Thyroid gland (tissue), 4 donors: ENCODE measurements at regions not wholly inside any gene's neighbourhood (a gene's known extent, or its start where the extent isn't known, plus 50 kb on each side); places are given as distances from the start of the nearest gene placed in this dataset.

ENCODE experiments used
- POLR2A ChIP-seq, 2 donors: fragments of 450-650 bp; IDR thresholded peaks; one replicate each; pipeline ENCODE4 v1.6.1; 2017; ENCODE audit warnings: antibody characterized with exemption in 2 of 2, mild to moderate bottlenecking in 2 of 2, moderate library complexity in 1 of 2
- TF ChIP-seq, protein P1 (sequence below), 6 experiments: fragments of 200-600 bp in 3 of 6; fragments of 450-650 bp in 3 of 6; sonication (generic) in 3 of 6; IDR thresholded peaks; one replicate each; pipeline ENCODE4 v1.5.1; 2016 to 2019; ENCODE audit warnings: antibody characterized with exemption in 6 of 6, mild to moderate bottlenecking in 2 of 6, inconsistent platforms in 1 of 6, moderate library complexity in 1 of 6

GRCh38 chr19:34017601-34018000, 154.7 kb upstream of the LSM14A start:
- TF ChIP-seq POLR2A (IDR thresholded peaks at IDR 0.05): no peak
- TF ChIP-seq, protein P1, sequence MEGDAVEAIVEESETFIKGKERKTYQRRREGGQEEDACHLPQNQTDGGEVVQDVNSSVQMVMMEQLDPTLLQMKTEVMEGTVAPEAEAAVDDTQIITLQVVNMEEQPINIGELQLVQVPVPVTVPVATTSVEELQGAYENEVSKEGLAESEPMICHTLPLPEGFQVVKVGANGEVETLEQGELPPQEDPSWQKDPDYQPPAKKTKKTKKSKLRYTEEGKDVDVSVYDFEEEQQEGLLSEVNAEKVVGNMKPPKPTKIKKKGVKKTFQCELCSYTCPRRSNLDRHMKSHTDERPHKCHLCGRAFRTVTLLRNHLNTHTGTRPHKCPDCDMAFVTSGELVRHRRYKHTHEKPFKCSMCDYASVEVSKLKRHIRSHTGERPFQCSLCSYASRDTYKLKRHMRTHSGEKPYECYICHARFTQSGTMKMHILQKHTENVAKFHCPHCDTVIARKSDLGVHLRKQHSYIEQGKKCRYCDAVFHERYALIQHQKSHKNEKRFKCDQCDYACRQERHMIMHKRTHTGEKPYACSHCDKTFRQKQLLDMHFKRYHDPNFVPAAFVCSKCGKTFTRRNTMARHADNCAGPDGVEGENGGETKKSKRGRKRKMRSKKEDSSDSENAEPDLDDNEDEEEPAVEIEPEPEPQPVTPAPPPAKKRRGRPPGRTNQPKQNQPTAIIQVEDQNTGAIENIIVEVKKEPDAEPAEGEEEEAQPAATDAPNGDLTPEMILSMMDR (IDR thresholded peaks at IDR 0.05): no peak
